Fibroblast of villous mesenchyme (primary cell): ENCODE measurements at regions not wholly inside any gene's neighbourhood (a gene's known extent, or its start where the extent isn't known, plus 50 kb on each side); places are given as distances from the start of the nearest gene placed in this dataset.
"Not testable (repeated sequence)": the region's sequence is repeated elsewhere in the genome, so short reads cannot be mapped to it uniquely, and the experiment has no call there.

Experiments
- DNase-seq: peaks from one replicate; pipeline ENCODE4 v3.0.0-alpha.2; 2010; ENCODE audit warnings: low read depth
- H3K4me3 ChIP-seq: 2 replicates; pipeline ENCODE4 v1.5.1; 2011; ENCODE audit warnings: low read depth, mild to moderate bottlenecking, low read length
- TF ChIP-seq, protein P1 (sequence below): IDR thresholded peaks from 2 replicates; pipeline ENCODE4 v1.5.1; 2012; ENCODE audit warnings: low read depth, mild to moderate bottlenecking, low read length; ENCODE audit not compliant: insufficient read depth

DNA sequence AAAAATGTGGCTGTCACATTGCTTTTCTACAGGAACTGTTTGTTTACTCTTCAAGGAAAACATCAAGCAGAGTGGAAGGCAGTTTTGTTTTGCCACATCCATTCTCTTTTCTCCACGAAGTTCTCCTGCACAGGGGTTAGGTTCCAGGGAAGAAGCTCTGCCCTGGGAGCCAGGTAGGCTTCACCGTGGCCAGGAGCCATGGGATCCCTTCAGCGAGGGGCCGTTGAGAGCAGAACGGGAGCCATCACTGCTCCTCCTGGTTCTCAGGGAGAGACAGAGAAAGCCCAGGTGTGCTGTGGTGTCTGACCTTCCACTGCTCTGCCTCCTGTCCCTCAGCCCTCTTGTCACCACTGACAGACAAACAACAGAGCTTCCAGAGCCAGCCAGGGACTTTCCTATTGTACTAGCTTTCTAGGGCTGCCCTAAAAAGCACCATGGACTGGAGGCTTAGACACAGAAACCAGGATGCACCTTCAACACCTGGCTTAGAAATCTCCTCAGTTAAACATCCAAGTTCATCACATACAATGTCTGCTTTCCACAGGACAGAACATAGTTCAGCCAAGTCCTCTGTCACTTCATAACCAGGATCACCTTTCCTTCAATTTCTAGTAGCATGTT lies 75.6 kb upstream of the SLC22A23 start:
- no peak for DNase-seq
- TF ChIP-seq, protein P1, sequence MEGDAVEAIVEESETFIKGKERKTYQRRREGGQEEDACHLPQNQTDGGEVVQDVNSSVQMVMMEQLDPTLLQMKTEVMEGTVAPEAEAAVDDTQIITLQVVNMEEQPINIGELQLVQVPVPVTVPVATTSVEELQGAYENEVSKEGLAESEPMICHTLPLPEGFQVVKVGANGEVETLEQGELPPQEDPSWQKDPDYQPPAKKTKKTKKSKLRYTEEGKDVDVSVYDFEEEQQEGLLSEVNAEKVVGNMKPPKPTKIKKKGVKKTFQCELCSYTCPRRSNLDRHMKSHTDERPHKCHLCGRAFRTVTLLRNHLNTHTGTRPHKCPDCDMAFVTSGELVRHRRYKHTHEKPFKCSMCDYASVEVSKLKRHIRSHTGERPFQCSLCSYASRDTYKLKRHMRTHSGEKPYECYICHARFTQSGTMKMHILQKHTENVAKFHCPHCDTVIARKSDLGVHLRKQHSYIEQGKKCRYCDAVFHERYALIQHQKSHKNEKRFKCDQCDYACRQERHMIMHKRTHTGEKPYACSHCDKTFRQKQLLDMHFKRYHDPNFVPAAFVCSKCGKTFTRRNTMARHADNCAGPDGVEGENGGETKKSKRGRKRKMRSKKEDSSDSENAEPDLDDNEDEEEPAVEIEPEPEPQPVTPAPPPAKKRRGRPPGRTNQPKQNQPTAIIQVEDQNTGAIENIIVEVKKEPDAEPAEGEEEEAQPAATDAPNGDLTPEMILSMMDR, result no peak
- H3K4me3 ChIP-seq, result no peak overlapping the region

- H3K4me3 ChIP-seq, result no peak overlapping the region
- TF ChIP-seq, protein P1, result no peak
- no peak for DNase-seq
These were observed 74.6 kb upstream of the SLC22A23 start for GRCh38 chr6:3531481-3531880.

DNA sequence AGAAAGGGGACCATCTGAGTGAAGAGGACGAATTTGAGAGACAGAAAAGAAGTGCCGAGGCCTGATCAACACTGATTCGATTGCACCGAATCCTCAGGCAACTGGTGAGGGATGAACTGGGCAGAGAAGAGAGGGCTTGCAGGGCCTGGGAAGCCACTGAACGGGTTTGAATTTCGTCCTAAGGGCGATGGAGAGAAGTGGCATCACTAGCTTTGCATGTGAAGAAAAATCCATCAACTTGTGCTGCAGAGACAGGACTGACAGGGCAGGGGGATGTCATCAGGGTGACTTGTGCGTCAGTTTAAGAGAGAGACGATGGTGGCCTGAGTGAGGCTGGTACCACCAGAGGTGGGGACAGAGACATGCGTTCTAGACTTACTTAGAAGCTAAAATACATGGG lies 73.7 kb upstream of the SLC22A23 start:
- no peak for DNase-seq
- TF ChIP-seq, protein P1, result no peak
- no peak overlapping the region for H3K4me3 ChIP-seq

GRCh38 chr6:3529721-3530120 lies 72.9 kb upstream of the SLC22A23 start:
- H3K4me3 ChIP-seq, result no peak overlapping the region
- DNase-seq, result no peak
- TF ChIP-seq, protein P1, result no peak

- TF ChIP-seq, protein P1, result no peak
- no peak overlapping the region for H3K4me3 ChIP-seq
- no peak for DNase-seq
These were observed 72.4 kb upstream of the SLC22A23 start for GRCh38 chr6:3529232-3529631.

DNA sequence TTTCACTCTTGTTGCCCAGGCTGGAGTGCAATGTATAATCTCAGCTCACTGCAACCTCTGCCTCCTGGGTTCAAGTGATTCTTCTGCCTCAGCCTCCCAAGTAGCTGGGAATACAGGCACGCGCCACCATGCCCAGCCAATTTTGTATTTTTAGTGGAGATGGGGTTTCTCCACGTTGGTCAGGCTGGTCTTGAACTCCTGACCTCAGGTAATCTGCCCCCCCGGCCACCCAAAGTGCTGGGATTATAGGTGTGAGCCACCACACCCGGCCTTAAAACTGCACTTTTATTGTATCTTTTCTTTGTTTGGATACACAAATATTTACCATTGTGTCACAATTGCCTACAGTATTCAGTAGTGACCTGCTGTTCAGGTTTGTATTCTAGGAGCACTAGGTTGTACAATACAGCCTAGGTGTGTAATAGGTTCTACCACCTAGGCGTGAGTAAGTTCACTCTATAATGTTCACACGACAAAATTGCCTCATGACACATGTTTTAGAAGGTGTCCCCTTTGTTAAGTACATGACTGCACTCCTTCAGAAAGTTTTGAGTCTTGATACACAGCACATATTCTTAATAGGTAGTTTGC lies 71.3 kb upstream of the SLC22A23 start:
- not testable (repeated sequence) for DNase-seq

GRCh38 chr6:3527651-3527977 lies 70.8 kb upstream of the SLC22A23 start:
- TF ChIP-seq, protein P1, result no peak
- H3K4me3 ChIP-seq, result no peak overlapping the region
- DNase-seq, result peak; percentile 40

More for the DNA sequence above, 71.3 kb upstream of the SLC22A23 start:
- H3K4me3 ChIP-seq, result not testable (repeated sequence)
